H9 (cell line): ENCODE measurements at regions not wholly inside any gene's neighbourhood (a gene's known extent, or its start where the extent isn't known, plus 50 kb on each side); places are given as distances from the start of the nearest gene placed in this dataset.

Source experiments
- DNase-seq: peaks from one replicate; pipeline ENCODE4 v3.0.0-alpha.2; 2017
- H2AFZ ChIP-seq: one replicate; pipeline ENCODE4 v1.6.1; 2013; ENCODE audit warnings: mild to moderate bottlenecking, low read length, control low read depth, moderate library complexity
- H2AK5ac ChIP-seq: 2 replicates; pipeline ENCODE4 v1.6.1; 2013; ENCODE audit warnings: low read length, control low read depth, mixed read lengths; ENCODE audit not compliant: insufficient read length
- H2BK120ac ChIP-seq: one replicate; pipeline ENCODE4 v1.6.1; 2013; ENCODE audit warnings: low read depth, mild to moderate bottlenecking, low read length, control low read depth, inconsistent platforms; ENCODE audit not compliant: poor library complexity, severe bottlenecking
- H2BK12ac ChIP-seq: 2 replicates; pipeline ENCODE4 v1.6.1; 2013; ENCODE audit warnings: low read length, control low read depth, mixed read lengths, low read depth; ENCODE audit not compliant: insufficient read length
- H2BK15ac ChIP-seq: 2 replicates; pipeline ENCODE4 v1.6.1; 2013; ENCODE audit warnings: low read depth, low read length, control low read depth
- H2BK20ac ChIP-seq: one replicate; pipeline ENCODE4 v1.6.1; 2013; ENCODE audit warnings: low read depth, mild to moderate bottlenecking, low read length, control low read depth, inconsistent platforms; ENCODE audit not compliant: poor library complexity, severe bottlenecking
- H2BK5ac ChIP-seq: 2 replicates; pipeline ENCODE4 v1.6.1; 2013; ENCODE audit warnings: low read length, control low read depth, mixed read lengths; ENCODE audit not compliant: insufficient read length
- H3K14ac ChIP-seq: 2 replicates; pipeline ENCODE4 v1.6.1; 2013; ENCODE audit warnings: low read length, control low read depth; ENCODE audit not compliant: insufficient read depth
- H3K18ac ChIP-seq: 2 replicates; pipeline ENCODE4 v1.6.1; 2013; ENCODE audit warnings: low read depth, mild to moderate bottlenecking, mixed read lengths, low read length, control low read depth; ENCODE audit not compliant: insufficient read length
- H3K23ac ChIP-seq: 2 replicates; pipeline ENCODE4 v1.6.1; 2013; ENCODE audit warnings: low read length, control low read depth, mixed read lengths, low read depth; ENCODE audit not compliant: insufficient read length
- H3K23me2 ChIP-seq: 2 replicates; pipeline ENCODE4 v1.6.1; 2013; ENCODE audit warnings: low read depth, mild to moderate bottlenecking, mixed read lengths, low read length, control low read depth; ENCODE audit not compliant: insufficient read length, poor library complexity, severe bottlenecking
- H3K27ac ChIP-seq: 2 replicates; pipeline ENCODE4 v1.5.1; 2013; ENCODE audit warnings: low read length, control low read depth, mixed read lengths, low read depth; ENCODE audit not compliant: insufficient read length
- H3K27me3 ChIP-seq: 2 replicates; pipeline ENCODE4 v1.6.1; 2013; ENCODE audit warnings: low read length, control low read depth, inconsistent platforms; ENCODE audit not compliant: insufficient read depth
- H3K4ac ChIP-seq: 2 replicates; pipeline ENCODE4 v1.6.1; 2013; ENCODE audit warnings: low read depth, mild to moderate bottlenecking, control low read depth, inconsistent platforms, low read length, moderate library complexity
- H3K4me1 ChIP-seq: 2 replicates; pipeline ENCODE4 v1.6.1; 2013; ENCODE audit warnings: low read length, control low read depth, inconsistent platforms; ENCODE audit not compliant: insufficient read depth
- H3K4me2 ChIP-seq: 2 replicates; pipeline ENCODE4 v1.6.1; 2013; ENCODE audit warnings: low read length, control low read depth, mixed read lengths; ENCODE audit not compliant: insufficient read length, insufficient read depth
- H3K56ac ChIP-seq: 2 replicates; pipeline ENCODE4 v1.6.1; 2013; ENCODE audit warnings: low read depth, mild to moderate bottlenecking, mixed read lengths, low read length, control low read depth; ENCODE audit not compliant: insufficient read length
- H3K79me1 ChIP-seq: 2 replicates; pipeline ENCODE4 v1.6.1; 2013; ENCODE audit warnings: low read depth, mild to moderate bottlenecking, moderate library complexity, low read length, control low read depth, inconsistent platforms; ENCODE audit not compliant: insufficient read depth, poor library complexity, severe bottlenecking
- H3K79me2 ChIP-seq: 2 replicates; pipeline ENCODE4 v1.6.1; 2013; ENCODE audit warnings: low read length, control low read depth, inconsistent platforms; ENCODE audit not compliant: insufficient read depth
- H3K9ac ChIP-seq: 2 replicates; pipeline ENCODE4 v1.6.1; 2013; ENCODE audit warnings: low read length, control low read depth, mixed read lengths; ENCODE audit not compliant: insufficient read length; ENCODE audit errors: extremely low read depth
- H3K9me3 ChIP-seq: one replicate; pipeline ENCODE4 v1.6.1; 2013; ENCODE audit warnings: low read depth, low read length, inconsistent platforms; ENCODE audit not compliant: control insufficient read depth
- H3T11ph ChIP-seq: one replicate; pipeline ENCODE4 v1.6.1; 2013; ENCODE audit warnings: mild to moderate bottlenecking, low read length, control low read depth, inconsistent platforms
- H4K20me1 ChIP-seq: one replicate; pipeline ENCODE4 v1.6.1; 2013; ENCODE audit not compliant: control insufficient read depth, insufficient read length, insufficient read depth
- H4K5ac ChIP-seq: 2 replicates; pipeline ENCODE4 v1.6.1; 2013; ENCODE audit warnings: low read depth, mild to moderate bottlenecking, mixed read lengths, low read length, control low read depth; ENCODE audit not compliant: insufficient read length
- H4K8ac ChIP-seq: replicated peaks from 2 replicates; pipeline ENCODE4 v1.6.1; 2013; ENCODE audit warnings: low read length, control low read depth, mixed read lengths, low read depth; ENCODE audit not compliant: insufficient read length
- H4K91ac ChIP-seq: 2 replicates; pipeline ENCODE4 v1.6.1; 2013; ENCODE audit warnings: low read depth, mild to moderate bottlenecking, moderate library complexity, mixed read lengths, low read length, control low read depth; ENCODE audit not compliant: insufficient read length
- H3K27ac Mint-ChIP-seq, 3 experiments: 2 replicates in 2 of 3; 3 replicates in 1 of 3; pipeline ENCODE4 v1.8.0; 2020 to 2021; ENCODE audit warnings: mixed read lengths in 3 of 3, mild to moderate bottlenecking in 1 of 3, moderate library complexity in 1 of 3
- H3K27me3 Mint-ChIP-seq: 2 replicates; pipeline ENCODE4 v1.8.0; 2021; ENCODE audit warnings: low read depth, mild to moderate bottlenecking, moderate library complexity, mixed read lengths
- H3K36me3 Mint-ChIP-seq, 3 experiments: 2 replicates in 2 of 3; 3 replicates in 1 of 3; pipeline ENCODE4 v1.8.0; 2020 to 2021; ENCODE audit warnings: low read depth in 3 of 3, mixed read lengths in 3 of 3; ENCODE audit not compliant: insufficient read depth in 1 of 3
- H3K4me1 Mint-ChIP-seq, 2 experiments: 2 replicates each; pipeline ENCODE4 v1.8.0; 2020; ENCODE audit warnings: mixed read lengths in 2 of 2
- H3K4me3 Mint-ChIP-seq, 2 experiments: 2 replicates in 1 of 2; 3 replicates in 1 of 2; pipeline ENCODE4 v1.8.0; 2020 to 2021; ENCODE audit warnings: mild to moderate bottlenecking in 2 of 2, mixed read lengths in 2 of 2, moderate library complexity in 1 of 2
- H3K9me3 Mint-ChIP-seq, 2 experiments: 2 replicates in 1 of 2; 3 replicates in 1 of 2; pipeline ENCODE4 v1.8.0; 2020; ENCODE audit warnings: mild to moderate bottlenecking in 2 of 2, mixed read lengths in 2 of 2, moderate library complexity in 1 of 2
- CTCF ChIP-seq: fragments of 200-600 bp; sonication (generic); conservative IDR thresholded peaks from 3 replicates; pipeline ENCODE4 v1.8.0; 2021; ENCODE audit warnings: antibody characterized with exemption, mild to moderate bottlenecking
- WGBS: extraction: QIAGEN DNeasy Blood & Tissue Kit; methylation state at CpG from one replicate; pipeline ENCODE4 v1.1.7; 2013; ENCODE audit warnings: missing lambda C conversion rate, low lambda C conversion rate, mixed read lengths; ENCODE audit not compliant: insufficient read length; ENCODE audit errors: extremely low coverage; 5-methylcytosine and 5-hydroxymethylcytosine counted together

GRCh38 chr12:92562063-92562734 is 140.6 kb upstream of the PLEKHG7 start:
- H3K4me3 Mint-ChIP-seq = no peak overlapping the region
- no peak overlapping the region for H3K27ac ChIP-seq
- H3K18ac ChIP-seq = no peak overlapping the region
- no peak for TF ChIP-seq CTCF
- H3K23ac ChIP-seq = no peak overlapping the region
- H3K27me3 ChIP-seq = no peaks in the 10 kb centered on the region
- no peak overlapping the region for H4K91ac ChIP-seq
- H2BK5ac ChIP-seq = no peak overlapping the region
- no peak overlapping the region for H2AFZ ChIP-seq
- no peak overlapping the region for H4K8ac ChIP-seq
- no peak overlapping the region for H2BK15ac ChIP-seq
- no peaks in the 10 kb centered on the region for H3K27me3 Mint-ChIP-seq
- H3K27ac Mint-ChIP-seq = no peak overlapping the region
- H3K56ac ChIP-seq = no peak overlapping the region
- no peak overlapping the region for H2AK5ac ChIP-seq
- H3K36me3 Mint-ChIP-seq = no peaks in the 10 kb centered on the region
- H3K4me1 Mint-ChIP-seq = peaks cover under 1% of the 10 kb centered on the region in 2 experiments; a peak in 2 of 4 replicates
- no peaks in the 10 kb centered on the region for H3K79me2 ChIP-seq
- H3K9me3 Mint-ChIP-seq = no peaks in the 10 kb centered on the region
- H2BK20ac ChIP-seq = no peak overlapping the region
- no peaks in the 10 kb centered on the region for H4K20me1 ChIP-seq
- no peak overlapping the region for H3K4me2 ChIP-seq
- no peak overlapping the region for H2BK120ac ChIP-seq
- no CpG with 5 or more reads among the region's 3 CpGs for WGBS
- H3K4ac ChIP-seq = no peak overlapping the region
- H3K4me1 ChIP-seq = no peaks in the 10 kb centered on the region
- no peak overlapping the region for H4K5ac ChIP-seq
- H3K9me3 ChIP-seq = no peaks in the 10 kb centered on the region
- H3K9ac ChIP-seq = no peak overlapping the region
- DNase-seq = no peak
- no peak overlapping the region for H3T11ph ChIP-seq
- H3K14ac ChIP-seq = no peak overlapping the region
- H3K79me1 ChIP-seq = no peaks in the 10 kb centered on the region
- H3K23me2 ChIP-seq = no peaks in the 10 kb centered on the region
- no peak overlapping the region for H2BK12ac ChIP-seq
